ENCODE measurements at regions not wholly inside any gene's neighbourhood (a gene's known extent, or its start where the extent isn't known, plus 50 kb on each side); places are given as distances from the start of the nearest gene placed in this dataset.

DNA sequence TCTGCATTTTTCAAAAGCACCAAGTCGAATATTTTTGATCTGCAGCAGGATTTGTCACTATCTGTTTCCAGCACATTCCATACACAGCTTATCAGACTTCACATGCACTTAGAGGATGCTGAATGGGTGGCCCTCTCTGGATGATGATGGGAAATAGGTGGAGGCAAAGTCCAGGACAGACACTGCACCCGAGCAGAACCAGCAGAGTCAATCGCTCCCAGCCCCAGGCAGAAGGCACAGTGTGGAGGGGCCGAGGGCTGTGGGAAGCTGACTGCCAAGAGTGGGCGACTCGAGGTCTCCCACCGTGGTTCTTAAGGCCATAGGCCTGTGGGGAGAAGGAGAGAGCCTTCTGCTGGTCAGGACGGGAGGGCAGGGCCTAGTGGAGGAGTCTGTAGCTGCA is 490.2 kb upstream of the MGMT start:
- Histone ChIP-seq H3K9me3 (peaks cover 0 to 11% (median 0%) of the 10 kb centered on the region in 3 donors), H3K36me3 (no peaks in the 10 kb centered on the region), H3K4me3 (no peak overlapping the region), H3K27ac (no peak overlapping the region), H3K4me1 (no peaks in the 10 kb centered on the region), H3K27me3 (no peaks in the 10 kb centered on the region)
- intact Hi-C loops (cut with DNase I), result no loop called here
- DNase-seq, result no peak
- WGBS, 2 donors, result 66 to 75% methylated on average over 6 to 8 of the region's 8 CpGs
- TF ChIP-seq, protein P1, sequence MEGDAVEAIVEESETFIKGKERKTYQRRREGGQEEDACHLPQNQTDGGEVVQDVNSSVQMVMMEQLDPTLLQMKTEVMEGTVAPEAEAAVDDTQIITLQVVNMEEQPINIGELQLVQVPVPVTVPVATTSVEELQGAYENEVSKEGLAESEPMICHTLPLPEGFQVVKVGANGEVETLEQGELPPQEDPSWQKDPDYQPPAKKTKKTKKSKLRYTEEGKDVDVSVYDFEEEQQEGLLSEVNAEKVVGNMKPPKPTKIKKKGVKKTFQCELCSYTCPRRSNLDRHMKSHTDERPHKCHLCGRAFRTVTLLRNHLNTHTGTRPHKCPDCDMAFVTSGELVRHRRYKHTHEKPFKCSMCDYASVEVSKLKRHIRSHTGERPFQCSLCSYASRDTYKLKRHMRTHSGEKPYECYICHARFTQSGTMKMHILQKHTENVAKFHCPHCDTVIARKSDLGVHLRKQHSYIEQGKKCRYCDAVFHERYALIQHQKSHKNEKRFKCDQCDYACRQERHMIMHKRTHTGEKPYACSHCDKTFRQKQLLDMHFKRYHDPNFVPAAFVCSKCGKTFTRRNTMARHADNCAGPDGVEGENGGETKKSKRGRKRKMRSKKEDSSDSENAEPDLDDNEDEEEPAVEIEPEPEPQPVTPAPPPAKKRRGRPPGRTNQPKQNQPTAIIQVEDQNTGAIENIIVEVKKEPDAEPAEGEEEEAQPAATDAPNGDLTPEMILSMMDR (IDR thresholded peaks at IDR 0.05), result no peak
- no peak for TF ChIP-seq POLR2A (IDR thresholded peaks at IDR 0.05)

DNA sequence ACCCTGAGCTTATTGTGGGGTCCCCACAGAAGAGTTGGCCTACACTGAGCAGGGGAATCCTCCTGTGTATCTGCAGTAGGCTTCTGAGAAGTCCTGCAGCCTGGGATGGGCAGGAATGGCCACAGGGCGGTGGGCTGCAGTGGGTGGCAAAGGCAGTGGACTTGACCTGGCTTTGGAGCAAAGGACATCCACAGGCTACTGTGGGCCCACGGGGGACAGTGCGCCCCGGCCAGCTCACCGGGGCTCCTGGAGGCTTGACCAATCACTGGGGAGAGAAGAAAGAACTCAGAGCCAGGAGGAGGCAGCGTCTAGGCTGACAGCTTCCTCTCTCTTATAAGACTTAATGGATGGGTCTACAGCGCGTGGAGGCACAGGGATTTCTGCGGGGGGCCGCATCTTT is 488.8 kb upstream of the MGMT start:
- Histone ChIP-seq H3K9me3 (peaks cover 0 to 11% (median 0%) of the 10 kb centered on the region in 3 donors), H3K36me3 (no peaks in the 10 kb centered on the region), H3K4me1 (no peaks in the 10 kb centered on the region), H3K27me3 (no peaks in the 10 kb centered on the region), H3K4me3 (no peak overlapping the region), H3K27ac (no peak overlapping the region)
- TF ChIP-seq, protein P1 (IDR thresholded peaks at IDR 0.05), result no peak
- TF ChIP-seq POLR2A (IDR thresholded peaks at IDR 0.05), result no peak
- no peak for DNase-seq
- 97 to 100% methylated on average over 4 to 5 of the region's 10 CpGs for WGBS, 2 donors
- intact Hi-C loops (cut with DNase I), result no loop called here

DNA sequence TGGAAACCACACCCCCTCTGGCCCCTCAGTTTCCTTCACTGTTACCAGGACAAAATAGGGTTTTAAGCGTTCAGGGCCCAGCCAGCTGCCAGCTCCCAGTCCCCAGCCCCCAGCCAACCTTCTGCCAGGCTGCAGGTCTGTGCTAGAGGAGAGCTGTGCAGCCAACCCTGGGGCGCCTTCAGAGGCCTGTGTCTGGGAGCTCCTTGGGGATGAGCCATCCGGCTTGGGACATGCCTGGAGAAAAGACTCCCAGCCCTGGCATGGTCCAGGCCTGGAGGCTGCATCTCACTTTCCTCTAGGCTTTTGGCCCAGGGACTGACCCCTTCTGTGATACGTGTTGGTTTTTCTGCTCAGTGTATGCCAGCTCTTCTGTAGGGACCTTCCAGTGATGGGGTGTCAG is 487.6 kb upstream of the MGMT start:
- Histone ChIP-seq H3K4me1 (no peaks in the 10 kb centered on the region), H3K27me3 (no peaks in the 10 kb centered on the region), H3K9me3 (peaks cover 0 to 11% (median 0%) of the 10 kb centered on the region in 3 donors), H3K27ac (no peak overlapping the region), H3K4me3 (no peak overlapping the region), H3K36me3 (no peaks in the 10 kb centered on the region)
- WGBS, 2 donors, result 80% methylated on average over 1 of the region's 4 CpGs; no CpG with 5 or more reads in 1 of the 2 donors
- intact Hi-C loops (cut with DNase I), result no loop called here
- no peak for TF ChIP-seq POLR2A (IDR thresholded peaks at IDR 0.05)
- TF ChIP-seq, protein P1 (IDR thresholded peaks at IDR 0.05), result no peak
- no peak for DNase-seq

DNA sequence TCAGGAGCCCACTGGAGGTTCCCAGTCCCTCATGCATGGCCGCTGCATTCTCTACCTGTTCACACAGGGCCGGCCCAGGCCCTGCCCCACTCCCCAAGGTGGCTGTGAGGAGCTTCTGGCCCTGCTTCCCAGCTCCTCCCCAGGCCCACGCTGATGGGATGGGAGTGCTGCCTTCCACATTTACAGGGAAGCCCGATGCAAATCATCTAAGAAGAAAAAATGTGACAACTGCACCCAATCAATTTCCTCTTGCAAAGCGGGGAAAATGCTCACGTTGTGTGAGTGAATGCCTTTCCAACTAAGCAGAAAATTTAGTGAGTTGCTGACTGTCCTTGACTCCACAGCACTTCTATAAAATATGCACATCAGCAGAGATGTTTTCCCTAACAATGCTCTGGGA is 485.8 kb upstream of the MGMT start:
- H3K27ac ChIP-seq, result no peak overlapping the region
- no peaks in the 10 kb centered on the region for H3K4me1 ChIP-seq
- DNase-seq, result no peak
- H3K36me3 ChIP-seq, result no peaks in the 10 kb centered on the region
- H3K9me3 ChIP-seq, result peaks cover 0 to 18% (median 0%) of the 10 kb centered on the region in 3 donors
- H3K27me3 ChIP-seq, result no peaks in the 10 kb centered on the region
- intact Hi-C loops (cut with DNase I), result no loop called here
- TF ChIP-seq, protein P1 (IDR thresholded peaks at IDR 0.05), result no peak
- TF ChIP-seq POLR2A (IDR thresholded peaks at IDR 0.05), result no peak
- 73 to 80% methylated on average over 5 of the region's 6 CpGs for WGBS, 2 donors
- H3K4me3 ChIP-seq, result no peak overlapping the region

DNA sequence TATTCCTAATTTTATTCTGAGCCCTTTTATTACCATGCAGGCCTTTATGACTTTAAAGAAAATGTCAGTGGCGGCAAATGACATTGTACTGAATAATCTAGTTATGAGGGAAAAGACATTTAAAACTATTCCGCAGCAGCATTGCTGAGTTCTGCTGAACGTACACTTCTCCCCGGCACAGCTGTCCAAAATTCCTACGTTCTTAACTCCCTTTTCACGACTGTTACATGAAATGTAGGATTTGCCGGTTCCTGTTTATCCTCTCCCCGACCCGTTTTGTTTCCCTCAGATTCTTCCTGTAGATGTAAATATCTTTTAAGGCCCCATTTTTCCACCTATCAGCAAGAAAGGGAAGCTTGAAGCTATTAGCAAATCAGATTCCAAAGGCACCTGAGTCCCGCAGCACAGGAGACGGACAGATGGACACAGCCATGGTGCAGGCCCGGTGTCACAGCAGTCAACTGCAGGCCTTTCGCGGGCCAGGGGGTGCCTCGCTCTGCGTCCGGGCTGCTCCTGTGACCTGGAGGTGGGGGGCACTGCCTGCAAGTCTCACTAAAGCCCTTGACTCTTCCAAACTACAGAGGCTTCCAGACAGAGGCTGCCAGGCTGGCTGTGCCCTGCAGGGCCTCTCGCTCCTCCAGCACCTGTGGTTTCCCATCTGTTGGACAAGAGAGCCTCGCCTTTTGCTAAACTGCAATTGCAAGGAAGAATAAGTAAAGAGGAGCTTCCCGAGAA is 485.0 kb upstream of the MGMT start:
- 78 to 82% methylated on average over 10 of the region's 20 CpGs for WGBS, 2 donors
- no peak for DNase-seq
- Histone ChIP-seq H3K27ac (no peak overlapping the region), H3K4me1 (no peaks in the 10 kb centered on the region), H3K9me3 (peaks cover 0 to 18% (median 0%) of the 10 kb centered on the region in 3 donors), H3K36me3 (no peaks in the 10 kb centered on the region), H3K4me3 (no peak overlapping the region), H3K27me3 (no peaks in the 10 kb centered on the region)
- intact Hi-C loops (cut with DNase I), result no loop called here
- TF ChIP-seq, protein P1 (IDR thresholded peaks at IDR 0.05), result no peak
- no peak for TF ChIP-seq POLR2A (IDR thresholded peaks at IDR 0.05)
